ENCODE measurements at regions not wholly inside any gene's neighbourhood (a gene's known extent, or its start where the extent isn't known, plus 50 kb on each side); places are given as distances from the start of the nearest gene placed in this dataset.
"Not testable (repeated sequence)": the region's sequence is repeated elsewhere in the genome, so short reads cannot be mapped to it uniquely, and the experiment has no call there.

DNA sequence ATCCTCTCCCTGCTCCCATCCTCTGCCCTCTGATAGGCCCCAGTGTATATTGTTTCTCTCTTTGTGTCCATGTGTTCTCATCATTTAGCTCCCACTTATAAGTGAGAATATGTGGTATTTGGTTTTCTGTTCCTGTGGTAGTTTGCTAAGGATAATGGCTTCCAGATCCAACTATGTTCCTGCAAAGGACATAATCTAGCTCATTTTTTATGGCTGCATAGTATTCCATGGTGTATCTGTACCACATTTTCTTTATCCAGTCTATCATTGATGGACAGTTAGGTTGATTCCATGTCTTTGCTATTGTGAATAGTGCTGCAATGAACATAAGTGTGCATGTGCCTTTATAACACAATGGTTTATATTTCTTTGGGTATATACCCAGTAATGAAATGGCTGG lies 57.8 kb upstream of the SMIM30 start:
- DNase-seq (ENCODE audit: low read depth in 4 of 4, low spot score in 1 of 4): not testable (repeated sequence)

DNA sequence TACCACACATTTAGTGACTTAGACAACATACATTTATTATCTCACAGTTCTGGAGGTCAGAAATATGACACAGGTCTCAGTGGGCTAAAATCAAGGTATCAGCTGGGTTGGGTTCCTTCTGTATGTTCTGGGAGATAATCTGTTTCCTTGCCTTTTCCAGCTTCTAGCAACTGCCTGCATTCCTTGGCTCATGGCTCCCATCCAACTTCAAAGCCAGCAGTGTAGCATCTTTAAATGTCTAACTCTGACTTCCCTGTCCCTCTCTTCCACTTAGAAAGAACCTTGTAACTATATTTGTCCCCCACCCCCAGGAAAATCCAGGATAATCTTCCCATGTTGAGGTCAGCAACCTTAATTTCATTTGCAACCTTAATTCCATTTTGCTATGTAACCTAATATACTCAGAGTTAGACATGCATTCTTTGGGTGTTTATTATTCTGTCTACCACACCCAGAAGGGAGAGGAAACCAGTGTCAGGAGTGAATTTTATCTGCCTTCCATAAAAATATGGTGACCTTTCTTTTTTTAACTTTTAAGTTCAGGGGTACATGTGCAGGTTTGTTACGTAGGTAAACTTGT lies 57.3 kb upstream of the SMIM30 start:
- DNase-seq (ENCODE audit: low read depth in 4 of 4, low spot score in 1 of 4): no peak

DNA sequence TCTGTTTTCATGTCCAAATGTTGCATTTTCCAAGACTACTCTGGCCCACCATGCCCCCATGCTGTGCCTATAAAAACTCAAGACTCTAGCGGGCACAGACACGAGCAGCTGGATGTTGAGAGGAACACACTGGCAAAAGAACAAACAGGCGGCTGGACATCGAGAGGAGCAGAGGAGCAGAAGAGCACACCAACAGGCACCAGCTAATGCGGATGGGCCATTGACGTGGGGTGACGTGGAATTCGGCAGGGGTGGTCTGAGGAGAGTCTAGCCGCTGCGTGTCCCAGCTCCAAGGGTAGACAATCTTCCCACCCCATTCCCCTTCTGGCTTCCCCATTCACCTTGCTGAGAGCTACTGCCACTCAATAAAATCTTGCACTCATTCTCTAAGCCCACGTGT lies 54.4 kb upstream of the SMIM30 start:
- DNase-seq (ENCODE audit: low read depth in 4 of 4, low spot score in 1 of 4): no peak

DNA sequence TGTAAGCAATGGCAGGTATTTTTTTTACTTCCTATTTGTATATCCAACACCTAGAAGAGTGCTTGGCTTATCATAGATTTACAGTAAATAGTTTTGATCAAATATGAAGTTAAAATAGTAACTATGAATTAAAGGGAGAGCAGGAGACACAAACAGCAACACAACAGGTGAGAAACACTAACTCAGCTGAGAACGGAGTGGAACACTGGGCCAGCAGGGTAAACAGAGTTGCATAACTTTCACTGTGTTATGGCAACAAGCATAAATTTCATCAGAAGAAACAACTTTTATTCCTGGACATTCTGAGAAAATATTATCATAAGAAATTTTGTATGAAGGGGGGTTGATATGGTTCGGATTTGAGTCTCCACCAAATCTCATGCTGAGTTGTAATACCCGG lies 52.2 kb upstream of the SMIM30 start:
- no peak for DNase-seq (ENCODE audit: low read depth in 4 of 4, low spot score in 1 of 4)
